ENCODE measurements at regions not wholly inside any gene's neighbourhood (a gene's known extent, or its start where the extent isn't known, plus 50 kb on each side); places are given as distances from the start of the nearest gene placed in this dataset.

GRCh38 chrX:131633285-131633917 lies 89.5 kb downstream of the OR13H1 start:
- no peaks in the 10 kb centered on the region for H4K20me1 ChIP-seq (ENCODE audit: insufficient read depth, low read length)
- H3K79me2 ChIP-seq (ENCODE audit: low read length), result no peaks in the 10 kb centered on the region
- H2AFZ ChIP-seq (ENCODE audit: low read length), result 0 out of 2 replicates have a peak overlapping the region, but pooled peaks have one; percentile 19
- H3K9ac ChIP-seq (ENCODE audit: low read length), result no peak overlapping the region
- H3K4me2 ChIP-seq (ENCODE audit: low read depth, low read length), result no peak overlapping the region
- H3K27me3 ChIP-seq (replicated peaks; ENCODE audit: insufficient read depth, low read length), result no peaks in the 10 kb centered on the region
- H3F3A ChIP-seq (ENCODE audit: insufficient read depth, low read length), result no peaks in the 10 kb centered on the region
- peak; percentile 58 for DNase-seq
- no peaks in the 10 kb centered on the region for H3K4me1 ChIP-seq (ENCODE audit: low read length)
- H3K9me2 ChIP-seq (replicated peaks; ENCODE audit: insufficient read depth, low read length), result no peaks in the 10 kb centered on the region
- no peaks in the 10 kb centered on the region for H3K36me3 ChIP-seq (replicated peaks; ENCODE audit: insufficient read depth, low read length)
- TF ChIP-seq EZH2phosphoT487 (IDR thresholded peaks at IDR 0.05; ENCODE audit: low read length), result no peak
- TF ChIP-seq, protein P1, sequence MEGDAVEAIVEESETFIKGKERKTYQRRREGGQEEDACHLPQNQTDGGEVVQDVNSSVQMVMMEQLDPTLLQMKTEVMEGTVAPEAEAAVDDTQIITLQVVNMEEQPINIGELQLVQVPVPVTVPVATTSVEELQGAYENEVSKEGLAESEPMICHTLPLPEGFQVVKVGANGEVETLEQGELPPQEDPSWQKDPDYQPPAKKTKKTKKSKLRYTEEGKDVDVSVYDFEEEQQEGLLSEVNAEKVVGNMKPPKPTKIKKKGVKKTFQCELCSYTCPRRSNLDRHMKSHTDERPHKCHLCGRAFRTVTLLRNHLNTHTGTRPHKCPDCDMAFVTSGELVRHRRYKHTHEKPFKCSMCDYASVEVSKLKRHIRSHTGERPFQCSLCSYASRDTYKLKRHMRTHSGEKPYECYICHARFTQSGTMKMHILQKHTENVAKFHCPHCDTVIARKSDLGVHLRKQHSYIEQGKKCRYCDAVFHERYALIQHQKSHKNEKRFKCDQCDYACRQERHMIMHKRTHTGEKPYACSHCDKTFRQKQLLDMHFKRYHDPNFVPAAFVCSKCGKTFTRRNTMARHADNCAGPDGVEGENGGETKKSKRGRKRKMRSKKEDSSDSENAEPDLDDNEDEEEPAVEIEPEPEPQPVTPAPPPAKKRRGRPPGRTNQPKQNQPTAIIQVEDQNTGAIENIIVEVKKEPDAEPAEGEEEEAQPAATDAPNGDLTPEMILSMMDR (IDR thresholded peaks at IDR 0.05; ENCODE audit: low read length), result peak; percentile 87
- H3K9me3 ChIP-seq (replicated peaks; ENCODE audit: insufficient read depth, low read length), result no peaks in the 10 kb centered on the region
- H3K4me3 ChIP-seq (ENCODE audit: low read length), result no peak overlapping the region
- no peak overlapping the region for H3K27ac ChIP-seq (ENCODE audit: low read length)

- no peak for DNase-seq
- TF ChIP-seq, protein P1 (IDR thresholded peaks at IDR 0.05; ENCODE audit: low read length), result no peak
- TF ChIP-seq EZH2 (optimal IDR thresholded peaks at IDR 0.05; ENCODE audit: low read depth, low read length) (no peak), EZH2phosphoT487 (IDR thresholded peaks at IDR 0.05; ENCODE audit: low read length) (no peak)
- Histone ChIP-seq H2AFZ (ENCODE audit: low read length) (no peak overlapping the region), H3K9me2 (replicated peaks; ENCODE audit: insufficient read depth, low read length) (no peaks in the 10 kb centered on the region), H3K9ac (ENCODE audit: low read length) (no peak overlapping the region), H3K27me3 (replicated peaks; ENCODE audit: insufficient read depth, low read length) (no peaks in the 10 kb centered on the region), H3K9me3 (replicated peaks; ENCODE audit: insufficient read depth, low read length) (no peaks in the 10 kb centered on the region), H3K4me2 (ENCODE audit: low read depth, low read length) (no peak overlapping the region), H3K79me2 (ENCODE audit: low read length) (no peaks in the 10 kb centered on the region), H4K20me1 (ENCODE audit: insufficient read depth, low read length) (no peaks in the 10 kb centered on the region), H3K4me1 (ENCODE audit: low read length) (no peaks in the 10 kb centered on the region), H3K27ac (ENCODE audit: low read length) (no peak overlapping the region), H3K36me3 (replicated peaks; ENCODE audit: insufficient read depth, low read length) (no peaks in the 10 kb centered on the region), H3F3A (ENCODE audit: insufficient read depth, low read length) (no peaks in the 10 kb centered on the region), H3K4me3 (ENCODE audit: low read length) (no peak overlapping the region)
Observed at GRCh38 chrX:131634900-131635299, 91.0 kb downstream of the OR13H1 start.

DNA sequence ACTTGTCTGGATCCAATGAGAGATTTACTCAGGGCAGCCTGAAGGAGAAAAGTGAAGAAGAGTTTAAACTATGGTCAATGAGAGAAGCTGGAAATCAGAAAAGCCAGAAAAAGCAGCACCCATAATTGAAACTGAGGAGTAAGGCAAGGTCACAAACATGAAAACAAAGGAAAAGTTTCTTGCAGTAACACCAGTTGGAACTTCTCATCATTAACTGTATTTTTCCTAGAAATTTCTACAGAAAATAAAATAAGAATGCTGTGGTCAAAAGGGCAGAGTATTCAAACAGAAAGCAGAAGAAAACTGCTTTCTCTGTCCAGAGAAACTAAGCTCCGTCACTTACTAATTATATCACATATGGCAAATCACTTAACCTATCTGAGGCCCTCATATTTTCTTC lies 102.2 kb downstream of the OR13H1 start:
- Histone ChIP-seq H3K27me3 (replicated peaks; ENCODE audit: insufficient read depth, low read length) (no peaks in the 10 kb centered on the region), H3K4me1 (ENCODE audit: low read length) (no peaks in the 10 kb centered on the region), H3K27ac (ENCODE audit: low read length) (no peak overlapping the region), H3K9ac (ENCODE audit: low read length) (no peak overlapping the region), H3K4me2 (ENCODE audit: low read depth, low read length) (no peak overlapping the region), H3K4me3 (ENCODE audit: low read length) (no peak overlapping the region), H3F3A (ENCODE audit: insufficient read depth, low read length) (no peaks in the 10 kb centered on the region), H3K9me3 (replicated peaks; ENCODE audit: insufficient read depth, low read length) (no peaks in the 10 kb centered on the region), H3K9me2 (replicated peaks; ENCODE audit: insufficient read depth, low read length) (no peaks in the 10 kb centered on the region), H2AFZ (ENCODE audit: low read length) (no peak overlapping the region), H3K36me3 (replicated peaks; ENCODE audit: insufficient read depth, low read length) (no peaks in the 10 kb centered on the region), H3K79me2 (ENCODE audit: low read length) (no peaks in the 10 kb centered on the region), H4K20me1 (ENCODE audit: insufficient read depth, low read length) (no peaks in the 10 kb centered on the region)
- TF ChIP-seq EZH2 (optimal IDR thresholded peaks at IDR 0.05; ENCODE audit: low read depth, low read length) (no peak), EZH2phosphoT487 (IDR thresholded peaks at IDR 0.05; ENCODE audit: low read length) (no peak)
- TF ChIP-seq, protein P1 (IDR thresholded peaks at IDR 0.05; ENCODE audit: low read length), result no peak
- no peak for DNase-seq
